MM.1S (cell line): ENCODE measurements at regions not wholly inside any gene's neighbourhood (a gene's known extent, or its start where the extent isn't known, plus 50 kb on each side); places are given as distances from the start of the nearest gene placed in this dataset.

Experiments used
- CTCF ChIP-seq: fragments of 300-600 bp; sonication (generic); IDR thresholded peaks from 2 replicates; pipeline ENCODE4 v1.5.1; 2016; ENCODE audit warnings: antibody characterized with exemption, low read length, mixed read lengths
- EZH2 ChIP-seq: fragments of 300-600 bp; sonication (generic); optimal IDR thresholded peaks from 2 replicates; pipeline ENCODE3; 2017; ENCODE audit warnings: low read depth, mild to moderate bottlenecking, antibody characterized with exemption, low read length, mixed read lengths

- TF ChIP-seq CTCF: no peak
- no peak for TF ChIP-seq EZH2
These were observed 662.2 kb upstream of the ZNF608 start for GRCh38 chr5:125408448-125409233.
